GM19463 (cell line): ENCODE measurements at regions not wholly inside any gene's neighbourhood (a gene's known extent, or its start where the extent isn't known, plus 50 kb on each side); places are given as distances from the start of the nearest gene placed in this dataset.
"Not testable (repeated sequence)": the region's sequence is repeated elsewhere in the genome, so short reads cannot be mapped to it uniquely, and the experiment has no call there.

Experiments
- ATAC-seq: cut with Tn5 transposase; IDR thresholded peaks from one replicate; pipeline ENCODE4 v1.9.1; 2021; ENCODE audit warnings: mild to moderate bottlenecking, moderate library complexity; ENCODE audit not compliant: unreplicated experiment

GRCh38 chr9:41839786-41840185 is 289.4 kb downstream of the CNTNAP3B start:
- not testable (repeated sequence) for ATAC-seq

- not testable (repeated sequence) for ATAC-seq
Measured at GRCh38 chr9:41838953-41839352, 290.3 kb downstream of the CNTNAP3B start.

- ATAC-seq: not testable (repeated sequence)
Measured at GRCh38 chr9:41838562-41838851, 290.7 kb downstream of the CNTNAP3B start.

GRCh38 chr9:41837684-41838561 is 291.3 kb downstream of the CNTNAP3B start:
- not testable (repeated sequence) for ATAC-seq

- not testable (repeated sequence) for ATAC-seq
Measured at GRCh38 chr9:41833108-41833507, 296.1 kb downstream of the CNTNAP3B start.

GRCh38 chr9:41824723-41825122 is 304.5 kb downstream of the CNTNAP3B start:
- ATAC-seq: not testable (repeated sequence)

GRCh38 chr9:41802706-41803105 is 326.5 kb downstream of the CNTNAP3B start:
- not testable (repeated sequence) for ATAC-seq

- not testable (repeated sequence) for ATAC-seq
Measured at GRCh38 chr9:41798684-41799083, 330.5 kb downstream of the CNTNAP3B start.

- ATAC-seq: not testable (repeated sequence)
Measured at GRCh38 chr9:41790719-41791363, 338.4 kb downstream of the CNTNAP3B start.

GRCh38 chr9:41790007-41790406 is 339.2 kb downstream of the CNTNAP3B start:
- not testable (repeated sequence) for ATAC-seq

- ATAC-seq: not testable (repeated sequence)
Measured at GRCh38 chr9:41789387-41789786, 339.8 kb downstream of the CNTNAP3B start.

- peak; percentile 62 for ATAC-seq
Measured at GRCh38 chr9:41787951-41788350, 341.3 kb downstream of the CNTNAP3B start.

- not testable (repeated sequence) for ATAC-seq
Measured at GRCh38 chr9:41787270-41787669, 342.0 kb downstream of the CNTNAP3B start.

GRCh38 chr9:41784006-41784405 is 345.2 kb downstream of the CNTNAP3B start:
- not testable (repeated sequence) for ATAC-seq

GRCh38 chr9:41783070-41783810 is 346.0 kb downstream of the CNTNAP3B start:
- not testable (repeated sequence) for ATAC-seq

GRCh38 chr9:41781899-41782298 is 347.3 kb downstream of the CNTNAP3B start:
- ATAC-seq: not testable (repeated sequence)

GRCh38 chr9:41779897-41780406 is 349.3 kb downstream of the CNTNAP3B start:
- ATAC-seq: not testable (repeated sequence)

GRCh38 chr9:41779192-41779591 is 350.0 kb downstream of the CNTNAP3B start:
- not testable (repeated sequence) for ATAC-seq

- ATAC-seq: not testable (repeated sequence)
Measured at GRCh38 chr9:41778535-41779071, 350.6 kb downstream of the CNTNAP3B start.

- ATAC-seq: not testable (repeated sequence)
Measured at GRCh38 chr9:41777536-41777935, 351.7 kb downstream of the CNTNAP3B start.

GRCh38 chr9:41772541-41772940 is 356.7 kb downstream of the CNTNAP3B start:
- not testable (repeated sequence) for ATAC-seq
